Fibroblast of villous mesenchyme (primary cell): ENCODE measurements at regions not wholly inside any gene's neighbourhood (a gene's known extent, or its start where the extent isn't known, plus 50 kb on each side); places are given as distances from the start of the nearest gene placed in this dataset.

Experiments used
- DNase-seq: peaks from one replicate; pipeline ENCODE4 v3.0.0-alpha.2; 2010; ENCODE audit warnings: low read depth
- H3K4me3 ChIP-seq: 2 replicates; pipeline ENCODE4 v1.5.1; 2011; ENCODE audit warnings: low read depth, mild to moderate bottlenecking, low read length
- CTCF ChIP-seq: IDR thresholded peaks from 2 replicates; pipeline ENCODE4 v1.5.1; 2012; ENCODE audit warnings: low read depth, mild to moderate bottlenecking, low read length; ENCODE audit not compliant: insufficient read depth

- DNase-seq = no peak
These were observed 176.1 kb downstream of the KTN1 start for GRCh38 chr14:55756078-55756477.

GRCh38 chr14:55756557-55756956, 176.6 kb downstream of the KTN1 start:
- TF ChIP-seq CTCF = no peak
- no peak overlapping the region for H3K4me3 ChIP-seq
- DNase-seq = no peak

More at GRCh38 chr14:55756078-55756477, 176.1 kb downstream of the KTN1 start:
- TF ChIP-seq CTCF = no peak
- no peak overlapping the region for H3K4me3 ChIP-seq

GRCh38 chr14:55758796-55759195, 178.8 kb downstream of the KTN1 start:
- H3K4me3 ChIP-seq = no peak overlapping the region
- no peak for TF ChIP-seq CTCF
- DNase-seq = no peak

- TF ChIP-seq CTCF = no peak
- no peak overlapping the region for H3K4me3 ChIP-seq
- no peak for DNase-seq
These were observed 181.0 kb downstream of the KTN1 start for GRCh38 chr14:55760789-55761566.

GRCh38 chr14:55761651-55762050, 181.6 kb downstream of the KTN1 start:
- TF ChIP-seq CTCF = no peak
- no peak for DNase-seq
- no peak overlapping the region for H3K4me3 ChIP-seq

- no peak for DNase-seq
- no peak for TF ChIP-seq CTCF
- no peak overlapping the region for H3K4me3 ChIP-seq
These were observed 182.7 kb downstream of the KTN1 start for GRCh38 chr14:55762595-55763232.
